Right lobe of liver (tissue), 4 donors: ENCODE measurements at regions not wholly inside any gene's neighbourhood (a gene's known extent, or its start where the extent isn't known, plus 50 kb on each side); places are given as distances from the start of the nearest gene placed in this dataset.

ENCODE experiments used
- POLR2A ChIP-seq: fragments of 450-650 bp; IDR thresholded peaks from one replicate; pipeline ENCODE4 v1.6.1; 2017; ENCODE audit warnings: antibody characterized with exemption, mild to moderate bottlenecking
- TF ChIP-seq, protein P1 (sequence below), 4 donors: fragments of 200-600 bp in 3 of 4; fragments of 450-650 bp in 1 of 4; IDR thresholded peaks; one replicate each; pipeline versions ENCODE4 v1.5.1 to v1.8.0; 2016 to 2022; ENCODE audit warnings: antibody characterized with exemption in 4 of 4, mild to moderate bottlenecking in 2 of 4
- donor health status: DM: no; HTN: no; CAD: no.
- donor health status: DM: no; HTN: no; CAD: no.
- donor health status: DM: no; HTN: yes; CAD: no.

DNA sequence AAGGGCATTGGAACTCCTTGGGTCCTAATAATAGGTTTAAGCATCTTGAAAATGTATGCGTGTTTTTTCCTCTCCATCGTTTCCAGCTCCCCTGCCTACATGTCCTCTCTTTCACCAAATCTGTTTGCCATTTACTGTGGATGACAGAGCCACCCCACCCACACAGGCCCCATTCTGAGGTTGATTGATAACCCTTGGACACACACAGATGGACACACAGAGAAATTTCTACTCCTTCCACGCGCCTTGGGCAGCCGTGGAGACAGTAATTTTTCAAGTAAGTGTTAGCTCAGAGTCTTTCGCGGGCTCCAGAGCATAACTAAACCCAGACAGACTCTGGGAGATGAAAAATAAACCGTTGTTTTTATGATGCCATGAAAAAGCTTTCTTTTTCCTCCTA lies 103.3 kb upstream of the NLRP1 start:
- no peak for TF ChIP-seq POLR2A
- TF ChIP-seq, protein P1, sequence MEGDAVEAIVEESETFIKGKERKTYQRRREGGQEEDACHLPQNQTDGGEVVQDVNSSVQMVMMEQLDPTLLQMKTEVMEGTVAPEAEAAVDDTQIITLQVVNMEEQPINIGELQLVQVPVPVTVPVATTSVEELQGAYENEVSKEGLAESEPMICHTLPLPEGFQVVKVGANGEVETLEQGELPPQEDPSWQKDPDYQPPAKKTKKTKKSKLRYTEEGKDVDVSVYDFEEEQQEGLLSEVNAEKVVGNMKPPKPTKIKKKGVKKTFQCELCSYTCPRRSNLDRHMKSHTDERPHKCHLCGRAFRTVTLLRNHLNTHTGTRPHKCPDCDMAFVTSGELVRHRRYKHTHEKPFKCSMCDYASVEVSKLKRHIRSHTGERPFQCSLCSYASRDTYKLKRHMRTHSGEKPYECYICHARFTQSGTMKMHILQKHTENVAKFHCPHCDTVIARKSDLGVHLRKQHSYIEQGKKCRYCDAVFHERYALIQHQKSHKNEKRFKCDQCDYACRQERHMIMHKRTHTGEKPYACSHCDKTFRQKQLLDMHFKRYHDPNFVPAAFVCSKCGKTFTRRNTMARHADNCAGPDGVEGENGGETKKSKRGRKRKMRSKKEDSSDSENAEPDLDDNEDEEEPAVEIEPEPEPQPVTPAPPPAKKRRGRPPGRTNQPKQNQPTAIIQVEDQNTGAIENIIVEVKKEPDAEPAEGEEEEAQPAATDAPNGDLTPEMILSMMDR (IDR thresholded peaks at IDR 0.05) = no peak
